HT-29 (cell line): ENCODE measurements at regions not wholly inside any gene's neighbourhood (a gene's known extent, or its start where the extent isn't known, plus 50 kb on each side); places are given as distances from the start of the nearest gene placed in this dataset.
"Not testable (repeated sequence)": the region's sequence is repeated elsewhere in the genome, so short reads cannot be mapped to it uniquely, and the experiment has no call there.

Experiments used
- DNase-seq: peaks from one replicate; pipeline ENCODE4 v3.0.0-alpha.2; 2015; ENCODE audit warnings: low spot score

- DNase-seq: no peak
Observed at GRCh38 chr18:70617020-70617763, 328.3 kb downstream of the SOCS6 start.

GRCh38 chr18:70600225-70600925 is 311.5 kb downstream of the SOCS6 start:
- DNase-seq: no peak

- no peak for DNase-seq
Observed at GRCh38 chr18:70598406-70598805, 309.6 kb downstream of the SOCS6 start.

- no peak for DNase-seq
Observed at GRCh38 chr18:70582981-70583380, 294.1 kb downstream of the SOCS6 start.

GRCh38 chr18:70578480-70578879 is 289.6 kb downstream of the SOCS6 start:
- DNase-seq: no peak

- no peak for DNase-seq
Observed at GRCh38 chr18:70577023-70577420, 288.2 kb downstream of the SOCS6 start.

- no peak for DNase-seq
Observed at GRCh38 chr18:70576276-70577022, 287.6 kb downstream of the SOCS6 start.

- DNase-seq: not testable (repeated sequence)
Observed at GRCh38 chr18:70574951-70575350, 286.1 kb downstream of the SOCS6 start.

GRCh38 chr18:70569647-70570046 is 280.8 kb downstream of the SOCS6 start:
- not testable (repeated sequence) for DNase-seq

- DNase-seq: no peak
Observed at GRCh38 chr18:70559446-70559845, 270.6 kb downstream of the SOCS6 start.

GRCh38 chr18:70558371-70558770 is 269.5 kb downstream of the SOCS6 start:
- DNase-seq: no peak

GRCh38 chr18:70554854-70555445 is 266.1 kb downstream of the SOCS6 start:
- DNase-seq: no peak

- no peak for DNase-seq
Observed at GRCh38 chr18:70553936-70554260, 265.1 kb downstream of the SOCS6 start.

- DNase-seq: no peak
Observed at GRCh38 chr18:70553245-70553935, 264.5 kb downstream of the SOCS6 start.

GRCh38 chr18:70536370-70537062 is 247.7 kb downstream of the SOCS6 start:
- no peak for DNase-seq

GRCh38 chr18:70535041-70535440 is 246.2 kb downstream of the SOCS6 start:
- no peak for DNase-seq

GRCh38 chr18:70525322-70525721 is 236.5 kb downstream of the SOCS6 start:
- not testable (repeated sequence) for DNase-seq

GRCh38 chr18:70523792-70524182 is 234.9 kb downstream of the SOCS6 start:
- no peak for DNase-seq

GRCh38 chr18:70523035-70523791 is 234.4 kb downstream of the SOCS6 start:
- DNase-seq: no peak

- no peak for DNase-seq
Observed at GRCh38 chr18:70522183-70522680, 233.4 kb downstream of the SOCS6 start.
